ENCODE measurements at regions not wholly inside any gene's neighbourhood (a gene's known extent, or its start where the extent isn't known, plus 50 kb on each side); places are given as distances from the start of the nearest gene placed in this dataset.

DNA sequence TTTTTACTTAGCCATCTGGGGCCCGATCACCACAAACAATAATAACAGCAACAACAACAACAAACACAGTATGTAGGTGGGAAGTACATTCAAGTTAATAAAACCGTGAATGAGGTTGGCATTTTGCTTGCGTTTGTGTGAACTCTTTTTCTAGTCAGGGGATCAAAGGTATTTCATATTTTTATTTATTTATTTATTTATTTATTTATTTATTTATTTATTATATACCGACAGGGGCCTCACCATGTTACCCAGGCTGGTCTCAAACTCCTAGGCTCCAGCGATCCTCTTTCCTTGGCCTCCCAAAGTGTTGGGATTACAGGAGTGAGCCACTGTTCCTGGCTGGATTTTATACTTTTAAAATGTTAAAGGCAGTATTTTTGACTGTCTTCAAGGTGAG lies 325.4 kb downstream of the RAPGEF2 start:
- Histone ChIP-seq H3K27me3 (ENCODE audit: control insufficient read depth, insufficient read depth, low read length) (no peaks in the 10 kb centered on the region), H3K36me3 (ENCODE audit: control insufficient read depth, insufficient read depth, low read length) (no peaks in the 10 kb centered on the region), H3K9ac (ENCODE audit: low read depth, low read length) (no peak overlapping the region), H3K4me1 (ENCODE audit: control insufficient read depth, insufficient read depth, low read length) (peaks cover 28% of the 10 kb centered on the region), H3K9me3 (ENCODE audit: control insufficient read depth, insufficient read depth, low read length) (no peaks in the 10 kb centered on the region), H3K4me3 (ENCODE audit: low read depth, low read length) (no peak overlapping the region)

DNA sequence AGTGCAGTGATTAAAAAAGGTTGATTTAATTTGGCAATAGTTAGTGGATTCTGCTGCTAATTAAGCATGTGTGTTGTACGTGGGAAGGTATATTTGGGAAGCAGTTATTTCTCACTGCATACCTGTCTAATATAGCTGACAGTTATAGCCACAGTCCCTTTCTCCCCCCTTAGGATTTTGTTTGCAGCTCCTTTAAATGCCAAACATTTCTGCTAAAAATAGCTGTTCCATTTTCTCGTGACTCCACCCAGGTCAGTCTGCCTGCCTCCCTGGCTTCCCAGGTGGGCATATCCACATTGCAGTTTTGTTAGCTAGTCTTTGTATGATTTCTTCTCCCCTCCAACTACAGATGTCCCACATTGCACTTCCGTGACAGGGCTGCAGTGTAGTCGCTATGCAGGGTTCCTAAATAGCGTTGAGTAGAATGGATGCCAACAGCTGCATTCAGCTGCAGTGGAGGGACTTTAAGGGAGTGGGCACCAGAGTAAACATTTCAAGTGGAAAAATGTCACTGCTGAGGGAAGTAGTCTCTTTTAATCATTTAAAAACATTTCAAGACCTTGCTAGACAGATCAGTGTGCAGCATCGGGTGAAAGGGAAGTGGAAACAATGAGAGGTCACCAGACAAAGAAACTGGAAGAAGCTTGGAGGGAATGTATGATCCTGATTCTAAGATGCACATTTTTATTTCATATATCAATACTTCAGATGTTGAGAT lies 326.3 kb downstream of the RAPGEF2 start:
- Histone ChIP-seq H3K4me1 (ENCODE audit: control insufficient read depth, insufficient read depth, low read length) (peaks cover 28% of the 10 kb centered on the region), H3K9ac (ENCODE audit: low read depth, low read length) (no peak overlapping the region), H3K36me3 (ENCODE audit: control insufficient read depth, insufficient read depth, low read length) (no peaks in the 10 kb centered on the region), H3K9me3 (ENCODE audit: control insufficient read depth, insufficient read depth, low read length) (no peaks in the 10 kb centered on the region), H3K4me3 (ENCODE audit: low read depth, low read length) (no peak overlapping the region), H3K27me3 (ENCODE audit: control insufficient read depth, insufficient read depth, low read length) (no peaks in the 10 kb centered on the region)

DNA sequence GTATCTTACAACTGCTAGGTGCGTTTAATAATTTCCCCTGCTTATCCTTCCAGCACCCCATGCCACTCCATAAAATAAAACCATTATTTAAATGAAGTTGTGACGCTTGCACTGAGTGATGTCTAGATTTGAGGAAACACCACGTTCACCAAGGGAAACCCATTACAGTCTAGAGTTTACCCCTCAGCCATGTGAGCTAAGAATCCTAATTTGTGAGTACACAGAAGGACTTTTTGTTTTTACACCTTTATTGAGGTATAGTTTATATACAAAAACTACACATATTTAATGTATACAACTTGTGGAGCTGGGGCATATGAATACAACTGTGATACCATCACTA lies 326.8 kb downstream of the RAPGEF2 start:
- H3K4me3 ChIP-seq (ENCODE audit: low read depth, low read length): no peak overlapping the region
- no peaks in the 10 kb centered on the region for H3K27me3 ChIP-seq (ENCODE audit: control insufficient read depth, insufficient read depth, low read length)
- no peaks in the 10 kb centered on the region for H3K9me3 ChIP-seq (ENCODE audit: control insufficient read depth, insufficient read depth, low read length)
- peaks cover 28% of the 10 kb centered on the region for H3K4me1 ChIP-seq (ENCODE audit: control insufficient read depth, insufficient read depth, low read length)
- no peaks in the 10 kb centered on the region for H3K36me3 ChIP-seq (ENCODE audit: control insufficient read depth, insufficient read depth, low read length)
- H3K9ac ChIP-seq (ENCODE audit: low read depth, low read length): no peak overlapping the region

DNA sequence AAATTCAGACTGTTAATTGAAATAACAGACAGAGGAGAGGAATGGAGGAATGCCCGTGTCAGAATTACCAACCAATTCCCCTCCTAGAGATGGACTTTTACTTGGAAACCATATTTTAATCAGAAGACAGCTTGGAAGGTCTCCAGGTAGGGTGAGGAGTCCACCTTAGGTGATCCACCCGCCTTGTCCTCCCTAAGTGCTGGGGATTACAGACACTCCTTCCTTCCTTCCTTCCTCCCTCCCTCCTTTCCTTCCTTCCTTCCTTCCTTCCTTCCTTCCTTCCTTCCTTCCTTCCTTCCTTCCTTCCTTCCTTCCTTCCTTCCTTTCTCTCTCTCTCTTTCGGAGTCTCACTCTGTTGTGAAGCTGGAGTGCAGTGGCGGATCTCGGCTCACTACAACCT lies 328.0 kb downstream of the RAPGEF2 start:
- Histone ChIP-seq H3K9ac (ENCODE audit: low read depth, low read length) (no peak overlapping the region), H3K4me1 (ENCODE audit: control insufficient read depth, insufficient read depth, low read length) (peaks cover 23% of the 10 kb centered on the region), H3K4me3 (ENCODE audit: low read depth, low read length) (no peak overlapping the region), H3K27me3 (ENCODE audit: control insufficient read depth, insufficient read depth, low read length) (no peaks in the 10 kb centered on the region), H3K36me3 (ENCODE audit: control insufficient read depth, insufficient read depth, low read length) (no peaks in the 10 kb centered on the region), H3K9me3 (ENCODE audit: control insufficient read depth, insufficient read depth, low read length) (no peaks in the 10 kb centered on the region)

DNA sequence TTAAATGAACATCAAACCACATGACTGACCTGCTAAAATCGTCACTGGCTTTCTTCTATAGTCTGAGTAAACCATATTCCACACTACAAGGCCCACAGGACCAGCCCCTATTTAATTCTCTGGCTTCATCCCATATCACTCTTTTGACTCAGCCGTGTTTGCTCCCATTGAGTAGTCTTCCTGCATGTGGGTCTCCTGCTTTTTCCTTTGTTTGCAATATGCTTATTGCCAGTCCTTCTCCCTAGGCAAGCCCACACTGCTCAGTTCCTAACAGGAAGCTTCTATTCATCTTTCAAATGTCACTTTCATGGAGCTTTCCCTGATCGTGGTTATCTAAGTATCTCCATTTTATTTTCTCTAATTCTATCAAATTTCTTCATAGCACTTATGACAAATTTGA lies 329.6 kb downstream of the RAPGEF2 start:
- Histone ChIP-seq H3K36me3 (ENCODE audit: control insufficient read depth, insufficient read depth, low read length) (no peaks in the 10 kb centered on the region), H3K4me1 (ENCODE audit: control insufficient read depth, insufficient read depth, low read length) (peaks cover 13% of the 10 kb centered on the region), H3K27me3 (ENCODE audit: control insufficient read depth, insufficient read depth, low read length) (no peaks in the 10 kb centered on the region), H3K9me3 (ENCODE audit: control insufficient read depth, insufficient read depth, low read length) (no peaks in the 10 kb centered on the region), H3K9ac (ENCODE audit: low read depth, low read length) (no peak overlapping the region), H3K4me3 (ENCODE audit: low read depth, low read length) (no peak overlapping the region)

DNA sequence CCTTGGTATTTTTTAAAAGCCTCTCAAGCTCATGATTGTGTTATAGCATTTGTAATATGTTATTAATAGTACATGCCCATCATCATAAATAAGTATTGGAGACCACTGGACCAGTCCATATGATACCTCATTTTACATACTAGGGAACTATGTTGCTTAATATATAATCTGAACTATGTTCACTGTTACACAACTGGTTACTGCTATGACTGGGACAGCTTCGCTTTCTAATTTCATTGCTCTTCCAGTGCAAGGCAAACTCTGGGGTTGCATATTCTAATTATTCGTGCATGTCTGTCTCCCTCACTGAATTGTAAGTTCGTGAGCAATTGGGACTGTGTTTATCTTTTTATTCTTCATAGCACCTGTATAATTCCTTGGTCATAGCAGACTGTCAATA lies 330.5 kb downstream of the RAPGEF2 start:
- Histone ChIP-seq H3K27me3 (ENCODE audit: control insufficient read depth, insufficient read depth, low read length) (no peaks in the 10 kb centered on the region), H3K4me1 (ENCODE audit: control insufficient read depth, insufficient read depth, low read length) (peaks cover 12% of the 10 kb centered on the region), H3K9me3 (ENCODE audit: control insufficient read depth, insufficient read depth, low read length) (no peaks in the 10 kb centered on the region), H3K4me3 (ENCODE audit: low read depth, low read length) (no peak overlapping the region), H3K36me3 (ENCODE audit: control insufficient read depth, insufficient read depth, low read length) (no peaks in the 10 kb centered on the region), H3K9ac (ENCODE audit: low read depth, low read length) (no peak overlapping the region)

DNA sequence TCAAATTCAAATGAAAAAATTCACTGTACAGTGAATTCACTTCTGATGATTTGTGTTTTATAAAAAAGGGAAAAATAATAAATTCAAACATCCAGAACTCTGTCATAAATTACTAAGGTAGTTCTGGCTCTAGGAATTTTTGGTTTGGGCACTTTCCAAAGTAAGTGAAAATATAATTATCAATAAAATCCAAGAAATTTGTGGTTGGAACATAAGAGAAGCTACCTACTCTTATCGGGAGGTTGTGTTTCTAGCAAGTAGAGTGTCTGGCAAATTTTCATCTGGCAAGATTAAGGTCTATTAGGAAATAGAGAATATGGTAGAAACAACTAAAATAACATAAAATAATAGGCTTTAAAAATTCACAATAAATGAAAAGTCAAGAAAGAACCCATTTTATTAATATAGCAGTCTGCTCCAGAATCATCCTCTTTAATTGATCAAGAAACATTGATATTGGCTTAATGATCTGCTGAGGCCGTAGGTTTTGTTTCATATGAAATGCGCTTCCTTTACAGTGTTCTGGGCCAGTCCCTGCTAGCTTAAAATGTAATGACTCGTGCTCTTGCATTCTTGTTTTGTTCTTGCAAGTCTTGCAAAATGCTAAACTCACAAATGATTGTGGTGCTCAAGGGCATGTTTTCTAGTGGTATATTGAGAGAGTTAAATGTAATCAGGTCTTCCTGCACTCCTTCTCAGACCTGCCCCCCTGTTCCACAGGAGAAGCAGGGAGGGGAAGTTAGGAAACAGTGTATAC lies 331.4 kb downstream of the RAPGEF2 start:
- Histone ChIP-seq H3K36me3 (ENCODE audit: control insufficient read depth, insufficient read depth, low read length) (no peaks in the 10 kb centered on the region), H3K4me1 (ENCODE audit: control insufficient read depth, insufficient read depth, low read length) (peaks cover 3% of the 10 kb centered on the region), H3K4me3 (ENCODE audit: low read depth, low read length) (no peak overlapping the region), H3K9ac (ENCODE audit: low read depth, low read length) (no peak overlapping the region), H3K27me3 (ENCODE audit: control insufficient read depth, insufficient read depth, low read length) (no peaks in the 10 kb centered on the region), H3K9me3 (ENCODE audit: control insufficient read depth, insufficient read depth, low read length) (no peaks in the 10 kb centered on the region)

DNA sequence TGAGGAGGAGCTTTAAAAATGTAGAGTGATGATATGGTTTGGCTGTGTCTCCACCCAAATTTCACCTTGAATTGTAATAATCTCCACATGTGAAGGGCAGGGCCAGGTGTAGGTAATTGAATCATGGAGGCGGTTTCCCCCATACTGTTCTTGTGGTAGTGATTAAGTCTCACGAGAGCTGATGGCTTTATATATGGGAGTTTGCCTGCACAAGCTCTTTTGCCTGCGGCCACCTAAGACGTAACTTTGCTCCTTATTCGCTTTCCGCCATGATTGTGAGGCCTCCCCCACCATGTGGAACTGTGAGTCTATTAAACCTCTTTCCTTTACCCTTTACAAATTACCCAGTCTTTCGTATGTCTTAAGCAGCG lies 332.0 kb downstream of the RAPGEF2 start:
- no peak overlapping the region for H3K9ac ChIP-seq (ENCODE audit: low read depth, low read length)
- H3K4me3 ChIP-seq (ENCODE audit: low read depth, low read length): no peak overlapping the region
- H3K4me1 ChIP-seq (ENCODE audit: control insufficient read depth, insufficient read depth, low read length): no peaks in the 10 kb centered on the region
- H3K36me3 ChIP-seq (ENCODE audit: control insufficient read depth, insufficient read depth, low read length): no peaks in the 10 kb centered on the region
- no peaks in the 10 kb centered on the region for H3K9me3 ChIP-seq (ENCODE audit: control insufficient read depth, insufficient read depth, low read length)
- no peaks in the 10 kb centered on the region for H3K27me3 ChIP-seq (ENCODE audit: control insufficient read depth, insufficient read depth, low read length)

DNA sequence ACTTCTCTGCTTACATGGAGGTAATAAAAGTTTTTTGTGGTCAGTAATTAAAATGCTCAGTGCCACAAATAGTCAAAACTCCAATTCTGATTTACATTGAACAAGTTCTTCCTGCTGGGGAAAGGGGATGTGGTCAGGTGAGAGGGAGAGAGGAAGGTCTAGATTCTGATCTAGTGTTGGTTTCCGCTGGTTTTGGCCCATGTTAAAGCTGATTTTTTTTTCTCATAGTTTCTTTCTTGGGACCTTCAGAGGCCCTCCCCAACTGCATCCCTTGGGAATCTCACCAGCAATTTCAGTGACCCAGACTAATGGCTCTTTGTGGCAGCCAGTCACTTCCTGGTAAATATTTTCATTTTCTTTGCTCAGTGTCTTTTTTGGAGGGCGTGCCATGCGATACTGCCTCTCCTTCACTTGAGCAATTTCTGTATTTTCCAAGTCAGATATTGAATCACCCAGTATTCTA lies 332.7 kb downstream of the RAPGEF2 start:
- no peak overlapping the region for H3K9ac ChIP-seq (ENCODE audit: low read depth, low read length)

DNA sequence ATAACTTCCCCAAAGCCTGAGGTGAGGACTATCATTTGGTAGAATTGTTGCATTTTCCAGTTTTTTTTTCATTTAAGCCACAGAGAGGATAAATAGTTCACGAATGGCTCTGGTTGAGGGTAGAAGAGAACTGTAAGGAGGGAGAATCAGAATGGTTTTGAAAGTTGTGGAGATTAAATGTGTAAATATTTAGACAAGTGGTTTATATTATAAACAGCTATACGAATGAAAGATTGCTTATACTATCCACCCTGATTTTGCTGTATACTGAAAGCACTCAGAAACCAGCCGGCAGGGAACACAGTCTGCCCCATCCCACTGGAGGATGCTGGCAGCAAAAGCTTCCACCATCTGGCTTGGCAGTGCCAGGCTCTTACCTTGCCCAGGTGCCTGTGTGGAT lies 341.1 kb downstream of the RAPGEF2 start:
- no peaks in the 10 kb centered on the region for H3K9me3 ChIP-seq (ENCODE audit: control insufficient read depth, insufficient read depth, low read length)
- H3K36me3 ChIP-seq (ENCODE audit: control insufficient read depth, insufficient read depth, low read length): no peaks in the 10 kb centered on the region
- no peak overlapping the region for H3K4me3 ChIP-seq (ENCODE audit: low read depth, low read length)

More for the DNA sequence above, 332.7 kb downstream of the RAPGEF2 start:
- Histone ChIP-seq H3K4me3 (ENCODE audit: low read depth, low read length) (no peak overlapping the region), H3K27me3 (ENCODE audit: control insufficient read depth, insufficient read depth, low read length) (no peaks in the 10 kb centered on the region), H3K36me3 (ENCODE audit: control insufficient read depth, insufficient read depth, low read length) (no peaks in the 10 kb centered on the region), H3K4me1 (ENCODE audit: control insufficient read depth, insufficient read depth, low read length) (no peaks in the 10 kb centered on the region), H3K9me3 (ENCODE audit: control insufficient read depth, insufficient read depth, low read length) (no peaks in the 10 kb centered on the region)

DNA sequence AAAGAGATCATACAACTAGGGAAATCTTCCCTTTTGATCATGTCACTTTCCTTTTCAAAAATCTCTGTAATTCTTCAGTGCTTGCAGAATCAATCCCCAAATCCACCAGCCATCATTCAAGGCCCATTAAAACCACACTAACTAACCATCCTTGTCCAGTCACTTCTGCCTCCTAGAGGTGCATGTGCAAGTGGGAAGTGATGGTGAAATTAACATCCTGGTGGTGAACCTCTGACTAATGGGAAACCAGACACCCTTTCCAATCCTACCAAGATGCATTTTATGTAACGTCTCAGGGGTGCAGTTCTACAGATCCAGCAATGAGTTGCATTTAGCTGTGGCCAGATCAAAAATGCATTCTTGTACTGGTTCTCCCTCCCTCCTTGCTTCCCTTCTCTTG lies 341.8 kb downstream of the RAPGEF2 start:
- Histone ChIP-seq H3K9me3 (ENCODE audit: control insufficient read depth, insufficient read depth, low read length) (no peaks in the 10 kb centered on the region), H3K27me3 (ENCODE audit: control insufficient read depth, insufficient read depth, low read length) (no peaks in the 10 kb centered on the region), H3K9ac (ENCODE audit: low read depth, low read length) (no peak overlapping the region), H3K36me3 (ENCODE audit: control insufficient read depth, insufficient read depth, low read length) (no peaks in the 10 kb centered on the region), H3K4me3 (ENCODE audit: low read depth, low read length) (no peak overlapping the region), H3K4me1 (ENCODE audit: control insufficient read depth, insufficient read depth, low read length) (no peaks in the 10 kb centered on the region)

More for the DNA sequence above, 341.1 kb downstream of the RAPGEF2 start:
- Histone ChIP-seq H3K9ac (ENCODE audit: low read depth, low read length) (no peak overlapping the region), H3K27me3 (ENCODE audit: control insufficient read depth, insufficient read depth, low read length) (no peaks in the 10 kb centered on the region), H3K4me1 (ENCODE audit: control insufficient read depth, insufficient read depth, low read length) (no peaks in the 10 kb centered on the region)

DNA sequence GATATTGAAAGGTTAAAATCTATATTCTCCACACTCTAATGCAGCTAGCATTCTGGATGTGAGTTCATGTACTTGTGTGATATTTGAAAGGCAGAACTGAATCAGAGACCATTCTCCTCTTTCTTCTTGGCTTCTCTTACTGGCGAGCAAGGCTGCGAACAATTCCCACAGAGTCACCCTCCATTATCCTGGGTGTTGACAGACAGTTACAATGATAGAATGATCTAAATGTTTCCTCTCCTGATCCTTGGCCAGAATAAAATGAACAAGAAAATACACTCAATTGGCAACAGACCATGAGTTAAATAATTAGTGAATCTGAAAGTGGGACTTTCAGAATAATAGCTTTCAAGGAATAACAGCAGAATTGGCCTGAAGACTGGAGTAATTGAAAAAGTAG lies 342.8 kb downstream of the RAPGEF2 start:
- no peaks in the 10 kb centered on the region for H3K9me3 ChIP-seq (ENCODE audit: control insufficient read depth, insufficient read depth, low read length)
- no peaks in the 10 kb centered on the region for H3K27me3 ChIP-seq (ENCODE audit: control insufficient read depth, insufficient read depth, low read length)
- H3K36me3 ChIP-seq (ENCODE audit: control insufficient read depth, insufficient read depth, low read length): no peaks in the 10 kb centered on the region
- H3K4me3 ChIP-seq (ENCODE audit: low read depth, low read length): no peak overlapping the region
- H3K4me1 ChIP-seq (ENCODE audit: control insufficient read depth, insufficient read depth, low read length): no peaks in the 10 kb centered on the region
- no peak overlapping the region for H3K9ac ChIP-seq (ENCODE audit: low read depth, low read length)

Data from iPS-15b (cell line).